Ovary (tissue), 3 donors: ENCODE measurements at regions not wholly inside any gene's neighbourhood (a gene's known extent, or its start where the extent isn't known, plus 50 kb on each side); places are given as distances from the start of the nearest gene placed in this dataset.

Experiments
- POLR2A ChIP-seq: fragments of 450-650 bp; IDR thresholded peaks from one replicate; pipeline ENCODE4 v1.6.1; 2017; ENCODE audit warnings: antibody characterized with exemption, mild to moderate bottlenecking, moderate library complexity
- TF ChIP-seq, protein P1 (sequence below), 3 donors: fragments of 450-650 bp in 2 of 3; fragments of 200-600 bp in 1 of 3; IDR thresholded peaks; one replicate each; pipeline versions ENCODE4 v1.5.1 to v1.8.0; 2016 to 2022; ENCODE audit warnings: antibody characterized with exemption in 3 of 3, mild to moderate bottlenecking in 1 of 3
- donor health status: DM: no; HTN: no; CAD: no.

DNA sequence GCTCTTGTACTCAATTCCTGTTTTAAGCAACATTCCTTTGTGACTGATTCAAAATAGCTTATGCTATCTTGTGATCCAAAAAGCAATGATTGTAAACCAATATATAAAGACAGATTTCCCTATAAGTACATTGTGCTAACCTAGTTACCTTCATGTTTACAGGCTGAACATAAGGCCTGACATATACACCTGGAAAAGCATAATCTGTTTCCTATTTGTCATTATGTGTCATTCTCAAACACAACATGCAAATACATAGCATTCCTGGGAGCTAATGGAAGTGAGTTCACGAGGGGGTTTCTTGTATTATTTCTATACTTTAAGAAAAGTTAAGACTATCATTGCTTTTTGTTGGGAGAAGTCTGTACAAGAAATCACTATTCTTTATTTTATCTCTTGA lies 638.1 kb upstream of the AGA start:
- TF ChIP-seq POLR2A = no peak
- TF ChIP-seq, protein P1, sequence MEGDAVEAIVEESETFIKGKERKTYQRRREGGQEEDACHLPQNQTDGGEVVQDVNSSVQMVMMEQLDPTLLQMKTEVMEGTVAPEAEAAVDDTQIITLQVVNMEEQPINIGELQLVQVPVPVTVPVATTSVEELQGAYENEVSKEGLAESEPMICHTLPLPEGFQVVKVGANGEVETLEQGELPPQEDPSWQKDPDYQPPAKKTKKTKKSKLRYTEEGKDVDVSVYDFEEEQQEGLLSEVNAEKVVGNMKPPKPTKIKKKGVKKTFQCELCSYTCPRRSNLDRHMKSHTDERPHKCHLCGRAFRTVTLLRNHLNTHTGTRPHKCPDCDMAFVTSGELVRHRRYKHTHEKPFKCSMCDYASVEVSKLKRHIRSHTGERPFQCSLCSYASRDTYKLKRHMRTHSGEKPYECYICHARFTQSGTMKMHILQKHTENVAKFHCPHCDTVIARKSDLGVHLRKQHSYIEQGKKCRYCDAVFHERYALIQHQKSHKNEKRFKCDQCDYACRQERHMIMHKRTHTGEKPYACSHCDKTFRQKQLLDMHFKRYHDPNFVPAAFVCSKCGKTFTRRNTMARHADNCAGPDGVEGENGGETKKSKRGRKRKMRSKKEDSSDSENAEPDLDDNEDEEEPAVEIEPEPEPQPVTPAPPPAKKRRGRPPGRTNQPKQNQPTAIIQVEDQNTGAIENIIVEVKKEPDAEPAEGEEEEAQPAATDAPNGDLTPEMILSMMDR (IDR thresholded peaks at IDR 0.05) = no peak
